ENCODE measurements at regions not wholly inside any gene's neighbourhood (a gene's known extent, or its start where the extent isn't known, plus 50 kb on each side); places are given as distances from the start of the nearest gene placed in this dataset.

DNA sequence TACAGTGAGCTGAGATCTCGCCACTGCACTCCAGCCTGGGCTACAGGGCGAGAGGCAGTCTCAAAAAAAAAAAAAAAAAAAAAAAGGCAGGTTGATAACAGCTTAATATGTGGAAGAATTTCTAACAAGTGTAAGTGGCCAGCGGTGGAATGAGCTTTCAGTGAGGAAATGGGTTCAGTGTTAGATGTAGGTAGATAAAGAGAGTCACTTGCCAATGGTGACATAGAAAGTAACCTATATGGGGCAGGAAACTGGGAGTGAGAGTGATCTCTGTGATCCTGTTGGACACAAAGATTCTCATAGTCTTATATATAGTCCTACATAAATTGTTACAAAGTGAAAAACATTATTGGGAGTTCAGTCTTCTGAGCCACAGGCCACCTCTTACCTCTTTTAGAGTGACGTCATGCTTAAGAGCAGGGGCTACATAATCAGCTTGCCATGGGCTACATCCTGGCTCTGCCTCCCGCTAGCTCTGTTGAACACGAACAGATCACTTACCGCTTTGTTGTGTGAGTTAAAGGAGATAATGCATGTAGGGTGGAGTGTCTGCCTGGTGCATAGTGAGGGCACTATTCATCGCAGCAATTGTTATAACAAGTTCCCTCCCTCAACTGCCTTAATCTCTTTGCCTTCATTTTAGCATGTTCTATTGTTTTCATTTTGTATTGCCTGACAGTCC lies 110.2 kb upstream of the ELAC2 start:
- intact Hi-C loops (cut with micrococcal nuclease), result no loop called here
- H3K36me3 Mint-ChIP-seq (ENCODE audit: low read depth), result no peaks in the 10 kb centered on the region
- no peaks in the 10 kb centered on the region for H3K4me1 Mint-ChIP-seq (ENCODE audit: low read depth)
- H3K9me3 Mint-ChIP-seq, result peaks cover 3% of the 10 kb centered on the region
- no peak for DNase-seq (ENCODE audit: low spot score)
- no peak overlapping the region for H3K27ac Mint-ChIP-seq
- no peaks in the 10 kb centered on the region for H3K27me3 Mint-ChIP-seq (ENCODE audit: low read depth)
- no peak overlapping the region for H3K4me3 Mint-ChIP-seq (ENCODE audit: low read depth)

- Mint-ChIP-seq H3K9me3 (no peaks in the 10 kb centered on the region), H3K4me3 (ENCODE audit: low read depth) (no peak overlapping the region), H3K27ac (no peak overlapping the region), H3K27me3 (ENCODE audit: low read depth) (no peaks in the 10 kb centered on the region), H3K4me1 (ENCODE audit: low read depth) (no peaks in the 10 kb centered on the region), H3K36me3 (ENCODE audit: low read depth) (no peaks in the 10 kb centered on the region)
- DNase-seq (ENCODE audit: low spot score), result no peak
- intact Hi-C loops (cut with micrococcal nuclease), result no loop called here
Measured at GRCh38 chr17:13120864-13121263, 103.0 kb upstream of the ELAC2 start.

DNA sequence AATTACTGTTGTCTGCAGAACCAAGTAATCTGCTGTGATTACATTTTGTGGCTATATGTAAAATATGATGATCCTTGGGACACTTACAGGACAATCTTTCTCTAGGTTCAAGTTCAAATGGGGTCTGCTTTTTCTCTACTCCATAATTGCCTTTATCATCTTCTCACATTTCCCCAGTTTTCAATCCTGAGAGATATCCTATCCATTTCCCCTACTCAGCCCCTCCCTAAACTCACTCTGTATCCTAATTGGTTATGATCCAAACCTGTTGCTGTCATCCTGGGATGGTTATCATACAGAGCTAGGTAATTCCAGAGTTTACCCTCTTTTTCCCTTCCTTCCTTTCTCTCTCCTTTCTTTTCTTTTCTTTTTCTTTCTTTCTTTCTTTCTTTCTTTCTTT lies 100.5 kb upstream of the ELAC2 start:
- no peak overlapping the region for H3K4me3 Mint-ChIP-seq (ENCODE audit: low read depth)
- H3K27me3 Mint-ChIP-seq (ENCODE audit: low read depth), result no peaks in the 10 kb centered on the region
- H3K9me3 Mint-ChIP-seq, result no peaks in the 10 kb centered on the region
- no peaks in the 10 kb centered on the region for H3K4me1 Mint-ChIP-seq (ENCODE audit: low read depth)
- intact Hi-C loops (cut with micrococcal nuclease), result no loop called here
- DNase-seq (ENCODE audit: low spot score), result no peak
- no peaks in the 10 kb centered on the region for H3K36me3 Mint-ChIP-seq (ENCODE audit: low read depth)
- H3K27ac Mint-ChIP-seq, result no peak overlapping the region

DNA sequence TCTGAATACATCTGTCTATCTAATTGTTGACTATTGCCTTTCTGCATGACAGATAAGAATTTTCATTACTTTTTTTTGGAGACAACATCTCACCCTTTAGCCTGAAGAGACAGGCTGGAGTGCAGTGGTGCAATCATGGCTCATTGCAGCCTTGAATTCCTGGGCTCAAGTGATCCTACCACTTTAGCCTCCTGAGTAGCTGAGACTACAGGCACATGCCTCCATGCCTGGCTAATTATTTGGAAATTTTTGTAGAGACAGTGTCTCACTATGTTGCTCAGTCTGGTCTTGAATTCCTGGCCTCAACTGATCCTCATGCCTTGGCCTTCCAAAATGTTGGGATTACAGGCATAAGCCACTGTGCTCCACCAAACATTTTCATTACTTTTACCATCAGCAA lies 99.8 kb upstream of the ELAC2 start:
- H3K36me3 Mint-ChIP-seq (ENCODE audit: low read depth), result no peaks in the 10 kb centered on the region
- no peaks in the 10 kb centered on the region for H3K4me1 Mint-ChIP-seq (ENCODE audit: low read depth)
- no peaks in the 10 kb centered on the region for H3K27me3 Mint-ChIP-seq (ENCODE audit: low read depth)
- no peaks in the 10 kb centered on the region for H3K9me3 Mint-ChIP-seq
- intact Hi-C loops (cut with micrococcal nuclease), result no loop called here
- no peak overlapping the region for H3K27ac Mint-ChIP-seq
- no peak for DNase-seq (ENCODE audit: low spot score)
- no peak overlapping the region for H3K4me3 Mint-ChIP-seq (ENCODE audit: low read depth)

GRCh38 chr17:13114601-13115031 lies 96.8 kb upstream of the ELAC2 start:
- intact Hi-C loops (cut with micrococcal nuclease), result no loop called here
- H3K36me3 Mint-ChIP-seq (ENCODE audit: low read depth), result no peaks in the 10 kb centered on the region
- no peaks in the 10 kb centered on the region for H3K27me3 Mint-ChIP-seq (ENCODE audit: low read depth)

DNA sequence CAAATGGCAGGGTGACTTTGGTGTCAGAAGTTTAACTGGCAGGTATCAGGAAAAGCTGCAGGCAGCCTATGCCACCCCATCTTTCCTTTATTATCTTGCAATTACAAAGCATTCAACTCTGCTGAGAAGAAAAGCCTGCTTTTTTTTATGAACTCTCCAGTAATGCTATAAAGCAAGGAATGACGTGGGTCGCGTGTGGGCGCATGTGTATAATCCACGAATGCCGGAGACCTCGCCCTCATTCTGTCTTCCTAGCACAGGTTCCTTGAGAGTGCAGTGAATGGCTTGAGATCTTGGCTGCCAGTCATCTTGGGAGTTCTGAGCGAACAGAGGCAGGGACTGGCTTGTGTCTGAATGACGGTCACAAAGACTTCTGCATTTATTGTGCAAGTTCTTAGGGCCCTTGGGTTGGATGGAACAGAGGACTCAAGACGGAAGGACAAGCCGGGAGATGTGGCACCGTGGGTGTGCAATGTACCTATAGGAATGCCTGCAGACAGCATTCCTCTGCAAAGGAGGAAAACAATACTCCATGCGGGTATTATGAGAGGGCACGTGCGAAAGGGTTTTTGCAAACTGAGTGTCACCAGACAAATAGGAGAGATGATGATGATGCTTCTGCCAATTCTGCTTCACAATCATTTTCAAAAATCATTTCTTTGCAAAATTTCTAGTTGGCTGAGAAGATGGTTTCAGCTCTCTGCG lies 96.1 kb upstream of the ELAC2 start:
- Mint-ChIP-seq H3K27me3 (ENCODE audit: low read depth) (no peaks in the 10 kb centered on the region), H3K4me3 (ENCODE audit: low read depth) (no peak overlapping the region), H3K36me3 (ENCODE audit: low read depth) (no peaks in the 10 kb centered on the region), H3K9me3 (no peaks in the 10 kb centered on the region), H3K27ac (no peak overlapping the region), H3K4me1 (ENCODE audit: low read depth) (no peaks in the 10 kb centered on the region)
- DNase-seq (ENCODE audit: low spot score), result no peak
- intact Hi-C loops (cut with micrococcal nuclease), result no loop called here

More at GRCh38 chr17:13114601-13115031, 96.8 kb upstream of the ELAC2 start:
- no peak for DNase-seq (ENCODE audit: low spot score)
- H3K4me3 Mint-ChIP-seq (ENCODE audit: low read depth), result no peak overlapping the region
- no peaks in the 10 kb centered on the region for H3K4me1 Mint-ChIP-seq (ENCODE audit: low read depth)
- no peaks in the 10 kb centered on the region for H3K9me3 Mint-ChIP-seq
- no peak overlapping the region for H3K27ac Mint-ChIP-seq

- H3K36me3 Mint-ChIP-seq (ENCODE audit: low read depth), result no peaks in the 10 kb centered on the region
- no peak for DNase-seq (ENCODE audit: low spot score)
- H3K27ac Mint-ChIP-seq, result no peak overlapping the region
- H3K27me3 Mint-ChIP-seq (ENCODE audit: low read depth), result no peaks in the 10 kb centered on the region
- intact Hi-C loops (cut with micrococcal nuclease), result no loop called here
- peaks cover 4% of the 10 kb centered on the region for H3K9me3 Mint-ChIP-seq
- H3K4me1 Mint-ChIP-seq (ENCODE audit: low read depth), result no peaks in the 10 kb centered on the region
- H3K4me3 Mint-ChIP-seq (ENCODE audit: low read depth), result no peak overlapping the region
Measured at GRCh38 chr17:13107676-13108235, 89.9 kb upstream of the ELAC2 start.

DNA sequence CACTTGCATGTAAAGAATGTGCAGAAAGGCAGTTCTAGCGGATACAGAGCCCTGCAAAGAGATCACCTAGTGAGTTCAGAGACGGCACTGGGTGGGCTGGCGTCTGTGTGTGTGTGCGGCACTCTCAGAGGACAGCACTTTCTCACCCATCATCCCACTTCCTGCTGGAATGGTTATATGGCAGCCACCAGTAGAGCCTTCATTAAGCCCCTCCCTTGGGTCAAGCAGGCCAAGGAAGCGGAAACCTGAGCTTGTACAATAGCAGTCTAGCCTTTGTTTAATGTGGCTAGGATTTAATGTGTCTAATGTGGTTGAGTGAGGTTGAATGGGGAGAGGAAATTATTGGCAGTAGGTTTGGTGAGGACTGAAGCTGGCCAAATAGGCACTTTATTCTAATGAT lies 88.3 kb upstream of the ELAC2 start:
- no peaks in the 10 kb centered on the region for H3K36me3 Mint-ChIP-seq (ENCODE audit: low read depth)
- H3K4me3 Mint-ChIP-seq (ENCODE audit: low read depth), result no peak overlapping the region
- H3K9me3 Mint-ChIP-seq, result peaks cover 4% of the 10 kb centered on the region
- H3K27me3 Mint-ChIP-seq (ENCODE audit: low read depth), result no peaks in the 10 kb centered on the region
- no peaks in the 10 kb centered on the region for H3K4me1 Mint-ChIP-seq (ENCODE audit: low read depth)
- H3K27ac Mint-ChIP-seq, result no peak overlapping the region
- intact Hi-C loops (cut with micrococcal nuclease), result no loop called here
- DNase-seq (ENCODE audit: low spot score), result no peak

DNA sequence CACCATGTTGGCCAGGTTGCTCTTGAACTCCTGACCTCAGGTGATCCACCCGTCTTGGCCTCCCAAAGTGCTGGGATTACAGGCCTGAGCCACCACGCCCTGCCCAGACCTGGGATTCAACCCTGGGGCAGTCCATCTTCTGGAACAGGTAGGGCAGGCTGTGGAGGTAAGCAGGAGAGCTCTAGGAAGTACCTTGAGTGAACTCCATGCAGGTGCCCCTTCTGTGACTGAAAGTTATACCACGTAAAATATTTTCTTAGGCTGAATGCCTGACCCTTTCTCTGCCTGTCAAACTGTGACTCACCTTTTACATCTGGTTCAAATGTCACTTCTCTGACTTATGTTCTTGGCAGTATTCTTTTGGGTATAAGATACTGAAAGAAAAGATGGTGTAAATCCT lies 86.7 kb upstream of the ELAC2 start:
- no peaks in the 10 kb centered on the region for H3K36me3 Mint-ChIP-seq (ENCODE audit: low read depth)
- peaks cover 4% of the 10 kb centered on the region for H3K9me3 Mint-ChIP-seq
- intact Hi-C loops (cut with micrococcal nuclease), result no loop called here
- DNase-seq (ENCODE audit: low spot score), result no peak
- H3K27ac Mint-ChIP-seq, result no peak overlapping the region
- no peaks in the 10 kb centered on the region for H3K27me3 Mint-ChIP-seq (ENCODE audit: low read depth)
- no peak overlapping the region for H3K4me3 Mint-ChIP-seq (ENCODE audit: low read depth)
- no peaks in the 10 kb centered on the region for H3K4me1 Mint-ChIP-seq (ENCODE audit: low read depth)

GRCh38 chr17:13102477-13102876 lies 84.7 kb upstream of the ELAC2 start:
- peaks cover 4% of the 10 kb centered on the region for H3K9me3 Mint-ChIP-seq
- H3K27ac Mint-ChIP-seq, result no peak overlapping the region
- no peak overlapping the region for H3K4me3 Mint-ChIP-seq (ENCODE audit: low read depth)
- H3K27me3 Mint-ChIP-seq (ENCODE audit: low read depth), result no peaks in the 10 kb centered on the region
- intact Hi-C loops (cut with micrococcal nuclease), result no loop called here
- H3K4me1 Mint-ChIP-seq (ENCODE audit: low read depth), result no peaks in the 10 kb centered on the region
- no peak for DNase-seq (ENCODE audit: low spot score)
- no peaks in the 10 kb centered on the region for H3K36me3 Mint-ChIP-seq (ENCODE audit: low read depth)

DNA sequence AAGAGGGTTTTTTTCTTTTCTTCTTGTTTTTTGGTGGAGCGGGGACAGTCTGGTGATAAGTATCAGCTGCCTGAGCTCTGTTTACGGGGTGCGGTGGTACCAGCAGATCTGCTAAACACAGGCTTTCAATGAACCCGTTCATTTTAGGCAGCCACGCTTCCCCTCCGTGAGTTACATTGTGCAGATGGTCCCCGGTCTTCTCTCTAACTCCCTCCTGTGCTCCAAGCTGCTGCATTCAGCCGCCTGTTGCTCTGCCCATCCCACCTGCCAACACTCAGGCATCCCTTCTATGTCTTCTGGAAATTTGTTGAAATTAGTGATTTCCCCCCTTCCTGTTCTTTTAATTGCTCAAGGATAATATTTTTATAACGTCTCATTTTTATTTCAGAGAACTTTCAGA lies 82.1 kb upstream of the ELAC2 start:
- intact Hi-C loops (cut with micrococcal nuclease), result no loop called here
- Mint-ChIP-seq H3K9me3 (peaks cover under 1% of the 10 kb centered on the region), H3K36me3 (ENCODE audit: low read depth) (no peaks in the 10 kb centered on the region), H3K4me3 (ENCODE audit: low read depth) (no peak overlapping the region), H3K27ac (no peak overlapping the region), H3K4me1 (ENCODE audit: low read depth) (no peaks in the 10 kb centered on the region), H3K27me3 (ENCODE audit: low read depth) (no peaks in the 10 kb centered on the region)
- no peak for DNase-seq (ENCODE audit: low spot score)

DNA sequence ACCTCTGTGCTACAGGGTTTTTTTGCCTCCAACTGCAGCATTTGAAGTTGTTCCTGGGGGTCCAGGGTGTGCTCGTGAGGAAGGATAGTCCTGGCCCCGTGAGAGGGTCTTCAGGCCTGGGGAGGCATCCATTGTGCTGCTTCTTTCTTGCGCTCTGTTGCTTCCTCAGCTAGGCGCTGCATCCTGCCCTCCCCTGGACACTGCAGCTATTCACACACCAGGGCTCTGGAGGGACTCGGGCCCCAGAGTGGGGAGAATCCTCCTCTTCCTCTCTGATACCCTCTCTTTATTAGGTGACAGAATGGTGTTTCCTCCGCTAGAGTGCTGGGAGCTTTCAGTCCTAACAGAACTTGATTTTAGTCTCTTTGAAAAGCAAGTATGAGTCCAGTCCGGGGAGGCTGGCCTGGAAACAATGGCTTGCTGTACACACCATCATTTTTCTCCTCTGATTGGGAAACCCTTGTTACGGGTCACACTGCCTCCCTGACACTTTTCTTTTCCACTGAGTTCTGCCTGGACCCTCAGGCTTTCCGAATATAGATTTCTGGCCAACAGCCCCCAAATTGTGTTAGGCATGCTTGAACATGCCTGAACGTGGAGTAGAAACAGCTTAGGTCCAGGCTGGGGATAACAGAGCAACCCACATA lies 81.4 kb upstream of the ELAC2 start:
- Mint-ChIP-seq H3K36me3 (ENCODE audit: low read depth) (no peaks in the 10 kb centered on the region), H3K4me3 (ENCODE audit: low read depth) (no peak overlapping the region), H3K9me3 (no peaks in the 10 kb centered on the region), H3K4me1 (ENCODE audit: low read depth) (no peaks in the 10 kb centered on the region), H3K27me3 (ENCODE audit: low read depth) (no peaks in the 10 kb centered on the region), H3K27ac (no peak overlapping the region)
- DNase-seq (ENCODE audit: low spot score), result no peak
- intact Hi-C loops (cut with micrococcal nuclease), result no loop called here

- H3K36me3 Mint-ChIP-seq (ENCODE audit: low read depth), result no peaks in the 10 kb centered on the region
- H3K9me3 Mint-ChIP-seq, result no peaks in the 10 kb centered on the region
Measured at GRCh38 chr17:13096291-13096690, 78.5 kb upstream of the ELAC2 start.

More at GRCh38 chr17:13096291-13096690, 78.5 kb upstream of the ELAC2 start:
- H3K4me1 Mint-ChIP-seq (ENCODE audit: low read depth), result no peaks in the 10 kb centered on the region
- intact Hi-C loops (cut with micrococcal nuclease), result no loop called here
- no peak overlapping the region for H3K27ac Mint-ChIP-seq
- no peak for DNase-seq (ENCODE audit: low spot score)
- no peaks in the 10 kb centered on the region for H3K27me3 Mint-ChIP-seq (ENCODE audit: low read depth)
- no peak overlapping the region for H3K4me3 Mint-ChIP-seq (ENCODE audit: low read depth)

Data from activated T-helper 2 cell treated with anti-CD3 and anti-CD28 coated beads, Interferon-gamma antibody, Interleukin-2, Interleukin-4, amounts not matched to agents 10 μg/mL and 5 μg/mL and 100 μg/mL, durations not matched to agents 14 hours and 24 hours and 36 hours (primary cell).